ENCODE measurements at regions not wholly inside any gene's neighbourhood (a gene's known extent, or its start where the extent isn't known, plus 50 kb on each side); places are given as distances from the start of the nearest gene placed in this dataset.

DNA sequence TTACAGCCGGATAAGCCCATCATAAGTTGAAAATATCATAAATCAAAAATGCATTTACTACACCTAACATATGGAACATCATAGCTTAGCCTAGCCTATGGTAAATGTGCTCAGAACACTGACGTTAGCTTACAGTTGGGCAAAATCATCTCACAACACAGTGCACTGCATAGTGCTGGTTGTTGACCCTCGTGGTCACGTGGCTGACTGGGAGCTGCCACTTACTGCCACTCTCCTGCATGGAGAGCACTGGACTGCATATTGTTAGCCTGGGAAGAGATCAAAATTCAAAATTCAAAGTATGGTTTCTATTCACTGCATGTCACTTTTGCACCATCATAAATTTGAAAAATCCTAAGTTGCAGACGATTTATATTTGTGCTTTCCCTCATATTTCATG, 94.0 kb upstream of the CACNA2D3 start:
- DNase-seq (ENCODE audit: insufficient read length, low spot score), result no peak
- FAIRE-seq, result no peak
- TF ChIP-seq, protein P1, sequence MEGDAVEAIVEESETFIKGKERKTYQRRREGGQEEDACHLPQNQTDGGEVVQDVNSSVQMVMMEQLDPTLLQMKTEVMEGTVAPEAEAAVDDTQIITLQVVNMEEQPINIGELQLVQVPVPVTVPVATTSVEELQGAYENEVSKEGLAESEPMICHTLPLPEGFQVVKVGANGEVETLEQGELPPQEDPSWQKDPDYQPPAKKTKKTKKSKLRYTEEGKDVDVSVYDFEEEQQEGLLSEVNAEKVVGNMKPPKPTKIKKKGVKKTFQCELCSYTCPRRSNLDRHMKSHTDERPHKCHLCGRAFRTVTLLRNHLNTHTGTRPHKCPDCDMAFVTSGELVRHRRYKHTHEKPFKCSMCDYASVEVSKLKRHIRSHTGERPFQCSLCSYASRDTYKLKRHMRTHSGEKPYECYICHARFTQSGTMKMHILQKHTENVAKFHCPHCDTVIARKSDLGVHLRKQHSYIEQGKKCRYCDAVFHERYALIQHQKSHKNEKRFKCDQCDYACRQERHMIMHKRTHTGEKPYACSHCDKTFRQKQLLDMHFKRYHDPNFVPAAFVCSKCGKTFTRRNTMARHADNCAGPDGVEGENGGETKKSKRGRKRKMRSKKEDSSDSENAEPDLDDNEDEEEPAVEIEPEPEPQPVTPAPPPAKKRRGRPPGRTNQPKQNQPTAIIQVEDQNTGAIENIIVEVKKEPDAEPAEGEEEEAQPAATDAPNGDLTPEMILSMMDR (IDR thresholded peaks at IDR 0.05; ENCODE audit: insufficient read depth, missing control alignments), result no peak

DNA sequence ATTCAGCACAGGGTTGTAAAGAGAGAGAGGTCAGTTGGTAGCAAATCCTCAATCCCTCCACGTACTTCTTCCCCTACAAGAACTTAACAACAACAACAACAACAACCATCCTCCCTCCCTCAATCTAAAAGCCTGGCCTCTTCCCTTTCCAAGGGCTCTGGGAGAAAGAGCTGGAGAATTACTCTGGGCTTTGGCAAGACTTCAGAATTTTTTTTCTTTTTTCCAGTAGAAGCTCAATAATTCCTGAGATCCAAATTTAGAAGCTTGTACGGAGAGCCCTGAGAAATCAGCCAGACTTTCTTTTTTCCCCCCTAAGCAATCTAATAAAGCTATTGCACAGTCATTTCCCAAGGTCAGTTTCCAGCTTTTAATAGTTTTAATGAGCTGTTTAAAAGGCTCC, 95.8 kb upstream of the CACNA2D3 start:
- DNase-seq (ENCODE audit: insufficient read length, low spot score) (no peak), FAIRE-seq (no peak)
- TF ChIP-seq, protein P1 (IDR thresholded peaks at IDR 0.05; ENCODE audit: insufficient read depth, missing control alignments), result no peak

DNA sequence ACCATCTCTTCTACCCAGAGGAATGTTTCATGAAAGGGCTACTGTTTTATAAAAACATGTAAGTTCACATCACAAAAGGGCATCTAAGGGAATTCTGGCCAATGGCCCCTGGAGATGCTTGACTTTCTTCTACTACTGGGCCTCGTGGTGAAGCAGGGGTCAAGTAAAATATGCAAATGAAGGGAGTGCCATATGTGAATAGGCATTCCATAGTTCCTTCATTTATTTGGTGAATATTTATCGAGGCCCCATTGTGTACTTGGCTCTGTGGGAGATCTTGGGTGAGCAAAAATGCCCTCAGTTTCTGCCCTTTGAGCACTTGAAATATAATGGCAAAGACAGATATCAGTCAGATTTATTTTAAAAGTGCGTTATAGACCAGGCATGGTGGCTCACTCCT, 101.3 kb upstream of the CACNA2D3 start:
- FAIRE-seq (no peak), DNase-seq (ENCODE audit: insufficient read length, low spot score) (no peak)
- TF ChIP-seq, protein P1 (IDR thresholded peaks at IDR 0.05; ENCODE audit: insufficient read depth, missing control alignments), result no peak

DNA sequence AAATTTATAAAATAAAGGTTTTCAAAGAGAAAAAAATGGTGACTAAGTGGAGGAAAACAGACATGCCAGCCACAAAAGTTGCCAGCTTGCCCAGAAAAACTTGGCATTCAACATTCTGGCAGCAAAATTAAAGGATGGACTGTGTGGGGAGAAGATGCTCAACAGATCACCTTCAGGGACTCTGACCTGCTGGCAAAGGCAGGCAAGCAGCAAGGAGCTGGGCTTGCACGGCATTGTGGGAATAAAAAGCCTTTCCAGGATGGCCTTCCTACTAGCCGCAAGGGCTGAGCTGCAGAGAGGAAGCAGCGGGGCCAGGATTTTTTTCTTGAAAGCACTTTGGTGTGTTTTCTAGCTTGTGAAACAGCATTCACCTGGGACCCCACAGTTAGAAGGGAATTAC, 101.9 kb upstream of the CACNA2D3 start:
- TF ChIP-seq, protein P1 (IDR thresholded peaks at IDR 0.05; ENCODE audit: insufficient read depth, missing control alignments), result no peak
- DNase-seq (ENCODE audit: insufficient read length, low spot score), result no peak
- FAIRE-seq, result no peak

DNA sequence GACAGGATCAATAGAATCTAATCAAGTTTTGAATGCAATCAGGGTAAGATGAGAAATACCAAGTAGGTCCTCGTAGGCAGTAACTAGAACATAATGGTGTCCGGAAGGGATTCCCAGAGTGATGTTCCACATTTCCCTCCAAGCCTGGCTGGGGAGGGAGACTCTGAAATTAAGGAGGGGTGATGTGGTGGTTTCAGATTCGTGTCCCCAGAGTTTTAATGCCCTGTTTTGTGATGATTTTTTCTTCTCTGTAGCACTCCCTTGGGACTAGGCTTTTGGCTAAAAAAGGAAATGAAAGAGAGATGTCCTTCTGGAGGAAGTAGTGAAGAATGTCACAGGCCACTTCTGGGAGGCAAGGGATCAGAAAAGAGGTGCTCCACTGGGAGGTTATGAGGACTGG, 108.3 kb upstream of the CACNA2D3 start:
- no peak for FAIRE-seq
- TF ChIP-seq, protein P1 (IDR thresholded peaks at IDR 0.05; ENCODE audit: insufficient read depth, missing control alignments), result no peak

DNA sequence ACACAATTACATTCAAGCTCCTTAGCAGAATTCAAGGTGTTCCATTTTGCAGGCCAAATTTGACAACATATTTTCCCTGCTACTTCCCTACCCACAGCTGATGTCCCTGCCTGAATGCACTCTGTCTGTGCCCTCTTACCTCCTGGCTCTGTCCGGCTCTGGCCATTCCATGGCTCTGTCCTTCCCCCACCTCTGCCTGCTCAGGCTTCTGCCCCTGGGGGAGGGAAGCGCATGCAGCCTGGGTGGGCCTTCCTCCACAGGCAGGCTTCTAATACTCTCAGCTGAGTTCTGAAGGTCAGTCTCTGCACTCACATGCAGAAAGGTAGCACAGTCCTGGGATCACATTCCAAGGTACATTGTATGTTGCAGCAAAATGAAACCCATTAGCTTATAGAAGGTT, 113.6 kb upstream of the CACNA2D3 start:
- DNase-seq (ENCODE audit: insufficient read length, low spot score) (no peak), FAIRE-seq (no peak)
- TF ChIP-seq, protein P1 (IDR thresholded peaks at IDR 0.05; ENCODE audit: insufficient read depth, missing control alignments), result no peak

More for the DNA sequence above, 108.3 kb upstream of the CACNA2D3 start:
- no peak for DNase-seq (ENCODE audit: insufficient read length, low spot score)

DNA sequence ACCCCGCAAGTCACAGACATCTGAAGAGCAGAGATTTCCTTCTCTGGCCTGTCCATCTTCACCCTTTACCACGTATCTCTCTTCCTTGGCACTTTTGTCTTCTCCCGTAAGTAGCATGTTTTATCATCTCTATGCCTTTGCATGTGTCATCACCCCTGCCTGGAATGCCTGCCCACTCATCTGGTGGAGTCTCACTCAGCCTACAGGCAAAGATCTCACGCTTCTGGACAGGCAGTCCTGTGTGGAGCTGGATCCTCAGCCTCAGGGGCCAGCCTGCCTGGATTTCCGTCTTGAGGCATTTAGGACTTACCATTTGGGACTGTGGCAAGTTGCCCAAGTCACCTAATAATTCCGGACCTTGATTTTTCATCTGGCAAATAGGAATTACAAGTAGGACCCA, 114.3 kb upstream of the CACNA2D3 start:
- DNase-seq (ENCODE audit: insufficient read length, low spot score), result no peak
- TF ChIP-seq, protein P1 (IDR thresholded peaks at IDR 0.05; ENCODE audit: insufficient read depth, missing control alignments), result no peak
- no peak for FAIRE-seq

Data from D721Med (cell line).